ENCODE measurements at regions not wholly inside any gene's neighbourhood (a gene's known extent, or its start where the extent isn't known, plus 50 kb on each side); places are given as distances from the start of the nearest gene placed in this dataset.

GRCh38 chr3:94896994-94897393 lies 834.1 kb downstream of the NSUN3 start:
- DNase-seq = no peak

- DNase-seq = no peak
These were observed 841.4 kb downstream of the NSUN3 start for GRCh38 chr3:94904156-94904674.

- no peak for DNase-seq
These were observed 846.9 kb downstream of the NSUN3 start for GRCh38 chr3:94909726-94910125.

DNA sequence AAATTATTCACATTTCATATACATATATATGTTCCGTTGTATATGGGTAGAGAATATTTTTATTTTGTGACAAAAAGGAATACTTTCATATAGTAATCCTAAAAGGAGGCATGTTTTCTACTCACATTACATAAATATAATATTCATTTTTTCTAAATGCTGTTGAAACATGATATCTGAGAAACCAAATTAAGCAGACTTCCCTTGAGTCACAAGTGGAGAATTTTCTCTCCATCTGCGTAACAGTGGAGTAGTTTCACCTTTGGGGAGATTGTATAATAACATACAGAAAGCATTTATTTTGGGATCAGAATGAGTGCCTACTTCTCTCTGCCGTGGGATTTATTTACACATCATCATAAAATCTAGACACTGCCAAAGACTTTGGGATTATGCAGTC lies 849.8 kb downstream of the NSUN3 start:
- DNase-seq = no peak

- no peak for DNase-seq
These were observed 864.3 kb downstream of the NSUN3 start for GRCh38 chr3:94927175-94927574.

DNA sequence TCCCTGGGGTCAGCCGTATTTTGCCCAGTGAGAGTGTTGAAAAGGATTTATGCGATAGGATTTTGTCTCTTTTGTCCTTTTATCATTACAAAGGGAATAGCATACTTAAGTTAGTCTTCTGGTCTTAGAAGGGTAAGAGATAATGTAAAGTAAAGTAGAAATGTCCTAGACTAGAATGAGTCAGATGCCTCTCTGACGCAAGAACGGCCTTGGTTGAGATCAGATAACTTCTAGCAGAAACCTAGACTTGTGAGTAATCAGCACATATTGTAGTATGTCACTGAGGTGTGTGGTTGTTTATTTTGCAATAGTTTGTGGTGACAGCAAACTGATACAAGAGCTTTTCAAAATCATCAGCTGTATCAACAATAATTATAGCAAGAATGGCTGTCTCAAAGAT lies 866.1 kb downstream of the NSUN3 start:
- DNase-seq = peak; percentile 57

DNA sequence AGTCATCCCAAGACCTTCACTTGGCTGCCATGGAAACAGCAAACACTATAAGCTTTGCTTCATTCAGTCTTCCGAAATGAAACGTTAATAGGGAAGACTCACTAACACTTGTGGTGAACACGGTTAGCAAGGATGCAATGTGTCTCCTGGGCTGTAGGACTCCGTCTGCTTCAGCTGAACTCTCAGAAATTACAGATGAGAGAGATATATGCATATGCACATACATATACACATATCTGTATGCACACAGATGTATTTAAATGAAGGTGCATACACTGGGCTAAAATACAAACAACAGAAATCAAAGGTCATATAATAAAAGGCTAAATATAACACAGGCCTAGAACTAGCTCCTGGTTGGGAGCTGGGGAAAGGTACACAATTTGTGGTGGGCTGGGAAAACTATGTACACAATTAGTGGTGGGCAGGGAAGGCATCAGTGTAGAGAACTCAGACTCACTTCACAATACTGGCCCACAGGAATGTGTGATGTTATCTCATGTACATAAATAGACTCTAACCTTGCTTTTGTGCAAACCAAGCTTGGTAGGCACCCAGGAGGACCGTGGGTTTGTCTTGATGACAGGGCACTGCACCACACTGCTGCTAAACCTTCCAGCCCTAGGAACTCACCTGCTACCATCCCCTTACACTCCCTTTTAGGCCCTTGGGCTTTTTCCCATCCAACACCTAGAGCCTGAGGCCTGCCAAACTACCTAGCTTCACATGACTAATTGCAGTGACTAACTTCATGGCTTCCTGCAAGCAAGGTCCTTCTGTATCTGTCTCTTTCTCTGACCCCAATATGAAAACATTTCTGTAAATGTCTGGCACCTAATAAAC lies 873.1 kb downstream of the NSUN3 start:
- DNase-seq = no peak

DNA sequence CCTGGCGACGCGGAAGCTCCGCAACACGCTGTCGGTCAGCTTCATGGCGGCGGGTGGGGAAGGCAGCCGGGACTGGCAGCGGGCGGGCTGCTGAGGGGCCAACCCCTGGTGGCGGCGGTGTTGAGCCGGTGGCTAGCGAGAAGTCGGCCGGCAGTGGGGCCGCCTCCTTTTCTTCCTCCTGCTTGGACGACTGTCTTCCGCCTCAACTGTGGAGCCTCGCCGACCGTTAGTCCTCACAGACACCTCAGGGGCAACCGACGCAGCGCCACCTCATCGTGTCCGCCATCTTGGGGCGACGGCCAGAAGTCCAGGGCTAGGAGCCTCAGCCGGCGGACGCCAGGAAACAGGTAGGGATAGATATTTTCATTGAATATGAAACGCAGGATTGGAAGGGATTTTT lies 875.1 kb downstream of the NSUN3 start:
- DNase-seq = no peak

DNA sequence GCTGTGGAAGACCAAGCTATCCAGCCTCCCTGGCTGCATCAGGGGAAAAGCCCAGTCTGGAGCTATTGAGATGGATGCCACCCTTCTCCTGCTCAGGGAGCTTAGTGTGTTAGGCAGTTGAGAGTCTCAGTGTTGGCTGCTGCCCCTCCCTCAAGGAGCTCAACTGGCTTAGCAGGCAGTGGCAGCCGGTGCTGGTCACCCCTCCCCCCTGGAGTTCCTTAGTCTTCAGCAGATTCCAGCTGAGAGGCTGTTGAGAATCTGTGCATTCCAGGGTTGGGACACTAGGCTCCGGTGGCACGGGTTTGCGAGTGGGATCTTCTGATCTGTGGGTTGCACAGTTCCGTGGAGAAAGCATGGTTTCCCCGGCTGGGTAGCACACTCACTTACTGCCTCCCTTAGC lies 883.8 kb downstream of the NSUN3 start:
- DNase-seq = no peak

- no peak for DNase-seq
These were observed 898.7 kb downstream of the NSUN3 start for GRCh38 chr3:94961423-94962100.

DNA sequence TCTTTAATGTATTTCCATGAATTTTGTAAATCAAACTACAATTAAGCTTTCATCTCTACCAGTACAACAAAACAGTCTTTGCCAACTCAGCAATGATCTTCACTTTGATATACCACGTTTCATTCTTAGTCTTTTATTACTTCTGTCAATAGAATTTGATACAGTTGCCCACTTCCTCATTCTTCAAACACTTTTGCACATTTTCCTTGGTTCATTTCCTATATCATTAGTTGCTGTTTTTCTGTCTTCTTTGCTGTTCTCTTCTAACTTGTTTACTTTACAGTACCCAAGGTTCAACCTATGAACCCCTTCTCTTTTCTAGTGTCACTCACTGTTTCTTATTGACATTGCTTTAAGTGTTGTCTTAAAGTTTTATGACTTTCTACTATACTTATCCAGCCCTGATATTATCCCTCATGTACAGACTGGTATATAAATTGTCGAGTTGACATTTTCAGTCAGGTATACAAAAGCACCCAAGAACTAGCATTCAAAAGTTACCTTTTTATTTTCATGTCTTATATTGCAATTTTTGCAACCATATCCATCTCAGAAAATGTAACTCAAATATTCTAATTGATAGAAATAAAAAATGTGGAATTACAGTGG lies 903.1 kb downstream of the NSUN3 start:
- no peak for DNase-seq

DNA sequence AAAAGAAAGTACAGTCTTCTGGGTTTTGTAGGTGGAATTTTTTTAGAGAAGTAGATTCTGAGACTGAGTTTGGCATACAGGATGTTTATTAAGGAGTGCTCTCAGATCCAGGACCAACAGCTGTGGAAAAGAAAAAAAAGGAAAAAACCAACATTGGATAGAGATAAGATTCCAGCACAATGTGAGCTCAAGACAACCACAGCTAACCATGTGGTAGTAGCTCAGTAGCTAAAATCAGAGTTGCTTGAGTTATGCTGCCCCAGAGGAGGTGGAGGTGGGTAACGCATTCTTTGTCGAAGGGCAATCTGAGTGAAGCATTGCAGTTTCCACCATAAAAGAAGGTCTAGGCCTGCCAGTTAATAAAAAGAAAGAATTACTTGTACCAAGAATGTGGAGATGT lies 904.3 kb downstream of the NSUN3 start:
- DNase-seq = no peak

DNA sequence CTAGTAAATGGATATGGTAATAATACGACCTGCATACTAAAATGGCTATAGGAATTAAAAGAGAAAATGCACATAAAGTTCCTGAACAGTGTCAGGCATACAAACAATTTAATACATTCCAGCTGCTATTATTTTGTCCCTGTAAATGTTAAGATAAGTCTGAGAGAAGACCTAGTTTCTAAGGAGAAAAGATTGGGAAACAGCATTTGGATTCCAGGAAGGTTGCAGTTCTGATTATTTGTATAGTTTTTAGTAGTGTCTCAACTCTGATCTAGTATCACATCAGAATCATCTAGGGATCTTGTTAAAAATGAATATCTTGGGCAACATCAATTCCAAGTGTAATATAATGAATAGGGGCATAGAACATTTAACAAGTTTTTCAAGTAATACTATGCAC lies 905.7 kb downstream of the NSUN3 start:
- DNase-seq = no peak

GRCh38 chr3:94972066-94972465 lies 909.2 kb downstream of the NSUN3 start:
- DNase-seq = no peak

DNA sequence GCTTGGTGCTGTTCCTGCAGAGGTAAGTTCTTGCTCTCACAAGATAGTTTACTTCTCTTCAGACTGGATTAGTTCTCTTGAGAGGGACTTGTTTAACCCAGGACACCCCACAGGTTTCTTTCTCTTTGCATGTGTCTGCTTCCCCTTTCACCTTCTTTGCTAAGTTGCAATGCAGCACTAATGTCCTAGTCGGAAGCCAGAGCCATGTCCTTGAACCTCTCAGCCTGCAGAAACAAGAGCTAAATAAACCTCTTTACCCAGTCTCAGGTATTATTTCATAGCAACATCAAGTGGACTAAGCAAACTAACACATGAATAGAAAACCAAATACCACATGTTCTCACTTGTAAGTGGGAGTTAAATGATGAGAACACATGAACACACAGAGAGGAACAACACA lies 915.2 kb downstream of the NSUN3 start:
- DNase-seq = no peak

DNA sequence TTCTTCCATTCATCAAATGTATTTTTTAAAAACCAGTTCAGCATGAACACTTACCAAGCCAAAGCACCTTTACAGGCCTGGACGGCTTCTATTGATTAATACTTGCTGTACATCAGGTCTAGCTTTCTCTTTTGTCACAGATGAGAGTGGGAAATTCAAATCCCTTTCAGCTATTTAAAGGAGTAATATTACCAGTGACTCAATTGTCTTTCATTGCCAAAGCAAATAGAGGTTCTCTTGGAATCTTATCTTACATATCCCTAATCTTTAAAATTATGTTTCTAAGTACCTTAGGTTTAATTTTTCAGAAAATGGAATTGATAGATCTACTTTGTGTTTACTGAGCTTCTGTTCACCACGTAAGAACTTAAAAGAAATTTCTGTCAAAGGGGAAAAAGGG lies 922.9 kb downstream of the NSUN3 start:
- no peak for DNase-seq

GRCh38 chr3:94990952-94991705 lies 928.3 kb downstream of the NSUN3 start:
- no peak for DNase-seq

- DNase-seq = peak; percentile 1
These were observed 933.9 kb downstream of the NSUN3 start for GRCh38 chr3:94996743-94997142.

GRCh38 chr3:95002438-95003046 lies 939.7 kb downstream of the NSUN3 start:
- DNase-seq = peak; percentile 0

DNA sequence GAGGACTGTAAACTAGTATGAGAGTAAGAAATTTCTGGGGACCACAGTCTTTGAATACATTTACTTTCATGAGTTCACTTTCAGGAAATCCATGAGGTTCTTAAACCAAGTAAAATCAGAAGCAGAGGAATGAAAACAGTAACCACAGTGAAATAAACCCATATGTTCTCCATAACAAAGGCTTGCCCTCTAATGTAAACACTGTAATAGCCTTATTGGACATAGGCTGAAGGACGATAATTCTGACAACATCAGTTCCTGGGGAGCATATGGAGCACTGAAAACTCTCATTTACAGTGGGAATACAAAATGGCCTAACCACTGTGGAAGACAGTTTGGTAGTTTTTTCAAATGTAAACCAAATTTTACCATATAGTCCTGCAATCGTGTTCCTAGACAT lies 965.8 kb downstream of the NSUN3 start:
- no peak for DNase-seq

- DNase-seq = no peak
These were observed 966.8 kb downstream of the NSUN3 start for GRCh38 chr3:95029644-95030043.

DNA sequence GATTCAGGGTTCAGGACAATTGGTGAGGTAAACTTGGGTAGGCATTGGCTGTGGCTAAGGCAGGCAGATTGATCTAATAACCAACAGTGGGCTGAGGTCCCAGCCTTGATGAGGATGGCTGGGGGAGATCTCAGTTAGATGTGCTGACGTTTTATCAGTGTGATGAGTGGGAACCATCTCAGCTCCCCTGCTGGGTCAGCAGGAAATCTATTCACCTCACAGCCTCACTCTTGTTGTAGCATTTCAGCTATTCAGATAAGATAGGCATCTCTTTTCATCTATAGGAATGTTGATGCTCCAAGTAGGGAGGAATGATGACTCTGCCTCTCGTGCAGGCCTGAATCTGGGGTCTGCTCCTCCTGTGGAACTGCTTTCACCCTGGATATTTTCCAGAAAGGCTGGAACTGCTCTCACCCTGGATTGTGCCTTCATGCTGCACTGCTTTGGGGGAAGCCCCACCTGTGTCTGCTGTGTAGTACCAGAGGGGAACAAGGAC lies 973.7 kb downstream of the NSUN3 start:
- no peak for DNase-seq

DNA sequence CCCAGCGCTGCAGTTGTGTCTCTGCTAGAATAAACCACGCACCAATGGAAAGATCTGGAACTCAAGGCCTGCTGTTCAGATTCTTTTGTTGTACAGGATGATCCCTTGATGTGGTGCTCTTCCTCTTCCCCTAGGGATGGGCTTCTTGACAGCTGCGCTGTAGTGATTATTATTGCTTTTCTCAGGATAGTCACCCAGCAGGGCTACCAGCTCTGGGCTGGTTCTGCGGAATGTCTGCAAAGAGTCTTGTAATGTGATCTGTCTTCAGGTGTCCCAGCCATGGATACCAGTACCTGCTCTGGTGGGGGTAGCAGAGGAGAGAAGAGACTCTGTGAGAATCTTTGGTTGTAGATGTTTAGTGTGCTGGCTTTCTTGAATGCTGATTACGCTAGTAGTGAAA lies 974.2 kb downstream of the NSUN3 start:
- DNase-seq = no peak

Data from fibroblast of upper back skin (primary cell).